GM23338 (cell line): ENCODE measurements at regions not wholly inside any gene's neighbourhood (a gene's known extent, or its start where the extent isn't known, plus 50 kb on each side); places are given as distances from the start of the nearest gene placed in this dataset.

Experiments used
- EZH2 ChIP-seq: fragments of 200-600 bp; sonication (generic); IDR thresholded peaks from one replicate; pipeline ENCODE4 v1.8.0; 2017; ENCODE audit warnings: antibody characterized with exemption, mild to moderate bottlenecking, low read depth; ENCODE audit not compliant: unreplicated experiment
- TF ChIP-seq, protein P1 (sequence below), 2 experiments: fragments of 200-600 bp in 1 of 2; sonication (generic) in 1 of 2; conservative IDR thresholded peaks; 2 replicates each; pipeline versions ENCODE4 v1.5.1 to v1.6.1; 2016 to 2017; ENCODE audit warnings: antibody characterized with exemption in 2 of 2, low read depth in 2 of 2, mild to moderate bottlenecking in 2 of 2, moderate library complexity in 1 of 2

DNA sequence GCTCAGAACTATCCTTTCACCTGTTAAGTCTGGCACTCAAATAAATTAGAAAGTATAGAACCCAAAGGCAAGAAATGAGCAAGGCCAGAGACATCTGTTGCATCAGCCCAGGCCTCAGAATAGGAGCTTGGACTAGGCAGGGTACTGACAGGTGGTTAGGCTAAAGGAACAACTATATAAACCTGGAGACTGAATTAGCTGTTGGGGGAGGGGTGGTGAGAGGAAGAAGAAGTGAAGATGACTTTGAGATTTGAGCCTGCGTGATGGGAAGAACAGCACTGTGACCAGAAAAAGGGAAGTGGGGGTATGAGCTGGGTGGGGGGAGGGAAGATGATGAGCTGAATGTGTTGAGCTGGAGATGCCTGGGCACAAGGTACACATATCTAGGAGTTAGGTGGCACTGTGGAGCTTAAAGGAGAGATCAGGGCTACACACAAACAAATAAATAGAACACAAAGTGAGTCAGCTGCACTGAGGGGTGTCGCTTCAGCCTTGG, 244.7 kb downstream of the PTEN start:
- TF ChIP-seq, protein P1, sequence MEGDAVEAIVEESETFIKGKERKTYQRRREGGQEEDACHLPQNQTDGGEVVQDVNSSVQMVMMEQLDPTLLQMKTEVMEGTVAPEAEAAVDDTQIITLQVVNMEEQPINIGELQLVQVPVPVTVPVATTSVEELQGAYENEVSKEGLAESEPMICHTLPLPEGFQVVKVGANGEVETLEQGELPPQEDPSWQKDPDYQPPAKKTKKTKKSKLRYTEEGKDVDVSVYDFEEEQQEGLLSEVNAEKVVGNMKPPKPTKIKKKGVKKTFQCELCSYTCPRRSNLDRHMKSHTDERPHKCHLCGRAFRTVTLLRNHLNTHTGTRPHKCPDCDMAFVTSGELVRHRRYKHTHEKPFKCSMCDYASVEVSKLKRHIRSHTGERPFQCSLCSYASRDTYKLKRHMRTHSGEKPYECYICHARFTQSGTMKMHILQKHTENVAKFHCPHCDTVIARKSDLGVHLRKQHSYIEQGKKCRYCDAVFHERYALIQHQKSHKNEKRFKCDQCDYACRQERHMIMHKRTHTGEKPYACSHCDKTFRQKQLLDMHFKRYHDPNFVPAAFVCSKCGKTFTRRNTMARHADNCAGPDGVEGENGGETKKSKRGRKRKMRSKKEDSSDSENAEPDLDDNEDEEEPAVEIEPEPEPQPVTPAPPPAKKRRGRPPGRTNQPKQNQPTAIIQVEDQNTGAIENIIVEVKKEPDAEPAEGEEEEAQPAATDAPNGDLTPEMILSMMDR (conservative IDR thresholded peaks at IDR 0.05; ENCODE audit: low read depth in 2 of 2) = peak in 1 of 2 experiments; percentile 26; a peak in 2 of 4 replicates
- TF ChIP-seq EZH2 = no peak
